ENCODE measurements at regions not wholly inside any gene's neighbourhood (a gene's known extent, or its start where the extent isn't known, plus 50 kb on each side); places are given as distances from the start of the nearest gene placed in this dataset.
A peak's percentile ranks its signal among the peaks of the same experiment; 100 is the strongest.

DNA sequence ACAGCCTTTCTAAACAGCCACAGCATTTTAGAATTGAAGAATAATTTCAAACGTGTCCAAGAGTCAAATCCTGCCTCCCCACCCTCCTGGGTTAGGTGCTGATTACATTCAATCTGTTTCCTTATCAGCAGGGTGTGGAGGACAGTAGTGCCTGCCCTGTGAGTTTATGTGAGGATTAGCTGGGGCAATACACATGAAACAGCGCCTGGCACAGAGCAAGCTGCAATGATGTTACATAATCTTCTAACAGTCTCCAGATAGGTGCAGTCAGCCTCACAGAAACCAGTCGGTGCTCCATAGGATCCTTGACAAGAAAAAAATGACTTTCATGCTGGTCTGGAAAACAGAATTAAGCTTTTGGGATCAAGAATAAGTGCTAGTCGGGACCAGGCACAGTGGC, 91.7 kb upstream of the ITGA6 start:
- DNase-seq (peak; percentile 69 to 85), ATAC-seq (peak; percentile 91)
- intact Hi-C loops (cut with DNase I, micrococcal nuclease) = no loop called here

GRCh38 chr2:172336681-172337080, 90.7 kb upstream of the ITGA6 start:
- intact Hi-C loops (cut with DNase I, micrococcal nuclease) = no loop called here
- no peak for DNase-seq

DNA sequence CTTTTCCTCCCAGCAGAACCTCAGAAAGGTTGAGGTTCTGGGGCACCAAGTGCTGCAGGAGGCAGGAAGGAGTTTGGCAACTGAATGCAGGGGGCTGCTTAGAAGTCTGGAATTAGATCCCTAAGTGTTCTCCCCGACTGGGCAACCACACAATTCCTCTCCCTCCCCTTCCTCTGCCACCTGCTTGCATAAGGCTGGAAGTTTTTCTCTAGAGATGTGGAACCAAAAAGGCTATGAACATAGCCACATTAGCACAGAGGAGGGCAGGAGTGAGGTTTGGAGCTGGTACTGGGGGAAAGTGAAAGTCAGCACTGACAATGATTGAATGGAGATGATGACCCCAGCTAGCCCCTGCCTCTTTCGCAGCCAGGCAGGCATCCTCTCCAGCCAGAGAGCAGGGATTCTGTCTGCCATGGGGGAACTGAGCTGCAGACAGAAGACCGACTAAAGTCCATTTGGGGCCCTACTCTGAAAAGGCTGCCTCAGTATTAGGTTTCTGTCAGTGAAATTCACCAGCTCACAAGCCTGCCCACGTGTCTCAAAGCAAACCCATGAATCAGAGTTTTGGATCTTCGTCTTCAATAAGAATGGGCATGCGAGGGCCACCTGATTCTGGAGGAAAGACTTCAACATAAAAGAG, 87.9 kb upstream of the ITGA6 start:
- peak; percentile 7 for ATAC-seq
- intact Hi-C loops (cut with DNase I, micrococcal nuclease) = no loop called here
- peak; percentile 18 to 41 for DNase-seq

More at GRCh38 chr2:172336681-172337080, 90.7 kb upstream of the ITGA6 start:
- ATAC-seq = no peak

- intact Hi-C loops (cut with DNase I, micrococcal nuclease) = no loop called here
- no peak for DNase-seq
- ATAC-seq = peak; percentile 10
Measured at GRCh38 chr2:172340394-172340793, 87.0 kb upstream of the ITGA6 start.

GRCh38 chr2:172342078-172342477, 85.3 kb upstream of the ITGA6 start:
- intact Hi-C loops (cut with DNase I, micrococcal nuclease) = no loop called here
- DNase-seq (peak; percentile 46), ATAC-seq (peak; percentile 48)

- ATAC-seq (no peak), DNase-seq (no peak)
- intact Hi-C loops (cut with DNase I, micrococcal nuclease) = no loop called here
Measured at GRCh38 chr2:172342611-172343010, 84.8 kb upstream of the ITGA6 start.

- ATAC-seq (no peak), DNase-seq (no peak)
- intact Hi-C loops (cut with DNase I, micrococcal nuclease) = no loop called here
Measured at GRCh38 chr2:172344159-172344558, 83.2 kb upstream of the ITGA6 start.

- intact Hi-C loops (cut with DNase I, micrococcal nuclease) = no loop called here
- ATAC-seq = peak; percentile 25
- DNase-seq = no peak
Measured at GRCh38 chr2:172345956-172346555, 81.3 kb upstream of the ITGA6 start.

- DNase-seq = no peak
- ATAC-seq = no peak
- intact Hi-C loops (cut with DNase I, micrococcal nuclease) = no loop called here
Measured at GRCh38 chr2:172348555-172349288, 78.7 kb upstream of the ITGA6 start.

- intact Hi-C loops (cut with DNase I, micrococcal nuclease) = no loop called here
- no peak for ATAC-seq
- DNase-seq = no peak
Measured at GRCh38 chr2:172350839-172351479, 76.4 kb upstream of the ITGA6 start.

DNA sequence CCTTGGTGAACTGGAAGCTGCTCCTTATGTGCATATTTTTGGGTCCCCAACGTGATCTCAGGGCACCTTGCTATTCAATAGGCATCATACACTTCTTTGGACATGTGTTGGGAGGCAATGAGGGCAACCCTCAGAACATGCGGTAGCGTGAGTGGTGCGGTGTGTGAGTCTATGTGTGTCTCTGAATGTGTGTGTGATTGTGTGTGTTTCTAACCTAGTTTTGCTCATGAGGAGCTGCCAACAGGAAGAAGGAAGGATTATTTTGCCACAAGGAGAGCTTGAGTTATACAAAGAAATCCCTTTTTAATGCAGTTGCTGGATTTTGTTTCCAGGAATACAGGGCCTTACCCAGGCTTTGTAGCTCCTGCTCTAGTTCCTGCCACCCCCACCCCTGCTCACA, 75.8 kb upstream of the ITGA6 start:
- DNase-seq (no peak), ATAC-seq (no peak)
- intact Hi-C loops (cut with DNase I, micrococcal nuclease) = no loop called here

GRCh38 chr2:172354347-172354746, 73.0 kb upstream of the ITGA6 start:
- DNase-seq = no peak
- intact Hi-C loops (cut with DNase I, micrococcal nuclease) = no loop called here
- ATAC-seq = no peak

DNA sequence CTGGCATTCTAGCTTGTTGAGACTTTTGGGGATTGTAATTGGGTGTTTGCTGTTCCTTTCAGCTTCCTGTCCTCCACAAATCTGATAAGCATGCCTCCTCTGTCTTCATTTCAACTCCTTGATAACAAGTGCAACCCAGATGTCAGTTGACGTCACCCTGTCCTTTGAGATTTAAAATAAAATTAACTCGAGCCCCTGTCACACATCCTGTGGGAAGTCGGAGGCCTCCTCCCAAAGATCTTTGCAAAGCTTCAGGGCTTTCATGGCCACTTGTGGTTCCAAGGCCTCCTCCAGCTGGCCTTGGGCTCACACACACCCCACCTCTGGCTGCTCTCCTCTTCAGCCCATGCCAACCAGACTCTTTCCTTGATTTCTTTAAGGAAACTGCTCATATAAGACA, 69.9 kb upstream of the ITGA6 start:
- intact Hi-C loops (cut with DNase I, micrococcal nuclease) = no loop called here
- DNase-seq (no peak), ATAC-seq (no peak)

DNA sequence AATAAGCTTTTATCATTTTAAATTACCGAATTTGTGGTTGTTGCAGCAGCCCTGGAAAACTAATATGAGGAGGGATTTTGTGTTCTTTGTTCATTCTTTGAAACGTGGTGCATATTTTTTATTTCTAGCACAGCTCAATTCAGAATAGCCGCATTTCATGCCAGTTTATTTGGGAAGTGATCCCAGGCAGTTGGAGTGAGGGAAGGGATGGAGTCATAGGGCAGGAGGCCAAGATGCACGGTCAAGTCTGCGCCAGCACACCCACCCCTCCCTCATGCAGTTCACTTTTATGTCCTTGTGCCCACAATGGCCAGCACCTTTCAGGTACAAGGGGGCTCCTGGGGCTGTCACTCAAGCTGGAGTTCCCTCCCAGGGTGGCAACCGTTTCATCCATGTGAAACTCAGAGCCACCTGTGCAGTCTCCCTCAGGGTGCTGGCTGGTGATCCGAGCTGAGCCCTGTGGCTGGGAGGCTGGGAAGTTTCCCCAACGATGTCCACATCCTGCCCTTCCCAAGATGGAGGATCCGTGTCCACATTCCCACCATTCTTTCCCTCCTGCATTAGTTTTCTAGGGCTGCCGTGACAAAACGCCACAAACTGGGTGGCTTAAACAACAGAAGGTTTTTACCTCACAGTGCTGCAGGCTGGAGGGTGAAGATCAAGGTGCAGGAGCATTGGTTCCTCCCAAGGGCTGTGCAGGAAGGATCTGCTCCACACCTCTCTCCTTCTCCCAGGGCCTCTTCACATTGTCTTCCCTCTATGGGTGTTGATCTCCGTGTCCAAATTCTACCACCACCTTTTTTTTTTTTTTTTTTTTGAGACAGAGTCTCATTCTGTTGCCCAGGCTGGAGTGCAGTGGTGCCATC, 68.5 kb upstream of the ITGA6 start:
- no peak for DNase-seq
- ATAC-seq = peak; percentile 61
- intact Hi-C loops (cut with DNase I, micrococcal nuclease) = no loop called here

DNA sequence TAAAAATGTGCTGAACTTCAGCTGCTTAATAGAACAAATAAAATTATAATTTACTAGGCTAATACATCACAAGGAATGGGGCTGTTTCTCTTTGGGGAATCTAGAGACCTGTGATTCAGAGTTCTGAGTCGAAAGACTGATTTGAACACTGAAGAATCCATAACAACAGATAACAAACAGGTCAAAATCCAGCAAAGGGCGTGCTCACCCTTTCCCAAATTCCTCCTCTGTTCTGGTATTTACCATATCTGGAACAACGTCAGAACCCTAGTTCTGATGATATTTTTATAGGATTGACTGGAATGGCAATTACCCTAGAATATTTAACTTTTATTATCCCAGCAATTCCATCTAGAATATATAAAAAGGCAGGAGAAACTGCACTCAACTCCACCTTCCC, 66.0 kb upstream of the ITGA6 start:
- intact Hi-C loops (cut with DNase I, micrococcal nuclease) = no loop called here
- DNase-seq = no peak
- ATAC-seq = peak; percentile 81

DNA sequence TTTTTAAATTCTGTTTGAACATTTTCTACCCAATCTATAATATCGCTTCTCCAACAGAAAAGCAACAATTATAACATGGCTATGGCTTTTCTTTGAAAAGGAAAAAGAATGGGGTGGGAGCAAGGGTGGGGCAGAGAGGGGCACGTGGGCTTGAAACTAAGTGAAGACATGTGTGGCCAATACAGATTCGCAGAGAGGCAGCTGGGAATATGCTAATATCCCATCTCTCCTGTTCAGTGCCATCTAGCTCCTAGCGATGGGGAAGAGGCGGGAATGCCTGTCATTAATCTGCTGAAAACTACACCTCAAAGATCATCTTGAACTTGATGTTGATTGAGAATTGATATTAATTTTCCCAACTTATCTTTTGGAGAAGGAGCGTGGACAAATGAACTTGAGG, 65.5 kb upstream of the ITGA6 start:
- intact Hi-C loops (cut with DNase I, micrococcal nuclease) = no loop called here
- DNase-seq (no peak), ATAC-seq (peak; percentile 26)

- DNase-seq (no peak), ATAC-seq (no peak)
- intact Hi-C loops (cut with DNase I, micrococcal nuclease) = no loop called here
Measured at GRCh38 chr2:172364261-172364660, 63.1 kb upstream of the ITGA6 start.

DNA sequence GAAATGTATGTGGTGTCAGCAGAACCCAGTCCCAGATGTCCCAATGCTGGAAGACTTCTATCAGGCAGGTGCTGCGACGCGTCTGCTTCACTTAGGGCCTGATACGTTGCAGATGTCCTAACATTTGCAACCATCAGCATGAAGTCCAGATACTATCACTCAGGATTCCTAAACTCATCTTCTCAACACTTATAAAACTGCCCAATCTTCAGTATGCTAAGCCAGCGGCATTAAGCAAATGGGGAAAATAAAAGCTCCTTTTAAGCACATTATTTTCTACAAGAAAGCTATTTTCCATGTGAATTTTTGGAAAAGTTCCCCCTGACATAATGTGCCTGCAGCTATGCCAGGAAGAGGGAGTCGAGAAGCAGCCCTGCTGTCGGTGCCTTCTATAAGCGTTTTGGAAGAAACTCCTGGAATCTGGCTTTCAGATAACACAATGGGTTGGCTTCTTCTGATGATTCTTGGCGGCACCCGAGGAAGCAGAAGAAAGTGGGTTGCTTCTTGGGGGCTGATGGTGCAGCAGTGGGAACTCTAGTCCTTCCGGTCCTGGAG, 60.7 kb upstream of the ITGA6 start:
- intact Hi-C loops (cut with DNase I, micrococcal nuclease) = no loop called here
- ATAC-seq = no peak

More for the DNA sequence above, 60.7 kb upstream of the ITGA6 start:
- DNase-seq = no peak
